Panc1 (cell line): ENCODE measurements at regions not wholly inside any gene's neighbourhood (a gene's known extent, or its start where the extent isn't known, plus 50 kb on each side); places are given as distances from the start of the nearest gene placed in this dataset.

ENCODE experiments used
- CTCF ChIP-seq: fragments of 450-650 bp; IDR thresholded peaks from 2 replicates; pipeline ENCODE4 v1.5.1; 2017; ENCODE audit warnings: mild to moderate bottlenecking
- POLR2AphosphoS5 ChIP-seq: IDR thresholded peaks from 2 replicates; pipeline ENCODE4 v1.6.1; 2012; ENCODE audit warnings: mild to moderate bottlenecking, low read depth, low read length, moderate library complexity
- SIN3A ChIP-seq: IDR thresholded peaks from 2 replicates; pipeline ENCODE4 v1.6.1; 2012; ENCODE audit warnings: low read depth, mild to moderate bottlenecking, low read length, moderate library complexity, borderline replicate concordance; ENCODE audit not compliant: insufficient read depth
- TCF7L2 ChIP-seq: IDR thresholded peaks from 2 replicates; pipeline ENCODE4 v1.6.1; 2011; ENCODE audit warnings: mild to moderate bottlenecking, low read depth, low read length, inconsistent platforms
- TF ChIP-seq, protein P1 (sequence below), 2 experiments: IDR thresholded peaks; 2 replicates each; pipeline ENCODE4 v1.6.1; 2011 to 2012; ENCODE audit warnings: low read depth in 2 of 2, control low read depth in 1 of 2, low read length in 1 of 2, mild to moderate bottlenecking in 1 of 2, moderate library complexity in 1 of 2; ENCODE audit not compliant: insufficient read depth in 1 of 2

GRCh38 chr1:5402618-5403017, 589.6 kb downstream of the NPHP4 start:
- no peak for TF ChIP-seq SIN3A
- TF ChIP-seq CTCF = no peak
- TF ChIP-seq, protein P1, sequence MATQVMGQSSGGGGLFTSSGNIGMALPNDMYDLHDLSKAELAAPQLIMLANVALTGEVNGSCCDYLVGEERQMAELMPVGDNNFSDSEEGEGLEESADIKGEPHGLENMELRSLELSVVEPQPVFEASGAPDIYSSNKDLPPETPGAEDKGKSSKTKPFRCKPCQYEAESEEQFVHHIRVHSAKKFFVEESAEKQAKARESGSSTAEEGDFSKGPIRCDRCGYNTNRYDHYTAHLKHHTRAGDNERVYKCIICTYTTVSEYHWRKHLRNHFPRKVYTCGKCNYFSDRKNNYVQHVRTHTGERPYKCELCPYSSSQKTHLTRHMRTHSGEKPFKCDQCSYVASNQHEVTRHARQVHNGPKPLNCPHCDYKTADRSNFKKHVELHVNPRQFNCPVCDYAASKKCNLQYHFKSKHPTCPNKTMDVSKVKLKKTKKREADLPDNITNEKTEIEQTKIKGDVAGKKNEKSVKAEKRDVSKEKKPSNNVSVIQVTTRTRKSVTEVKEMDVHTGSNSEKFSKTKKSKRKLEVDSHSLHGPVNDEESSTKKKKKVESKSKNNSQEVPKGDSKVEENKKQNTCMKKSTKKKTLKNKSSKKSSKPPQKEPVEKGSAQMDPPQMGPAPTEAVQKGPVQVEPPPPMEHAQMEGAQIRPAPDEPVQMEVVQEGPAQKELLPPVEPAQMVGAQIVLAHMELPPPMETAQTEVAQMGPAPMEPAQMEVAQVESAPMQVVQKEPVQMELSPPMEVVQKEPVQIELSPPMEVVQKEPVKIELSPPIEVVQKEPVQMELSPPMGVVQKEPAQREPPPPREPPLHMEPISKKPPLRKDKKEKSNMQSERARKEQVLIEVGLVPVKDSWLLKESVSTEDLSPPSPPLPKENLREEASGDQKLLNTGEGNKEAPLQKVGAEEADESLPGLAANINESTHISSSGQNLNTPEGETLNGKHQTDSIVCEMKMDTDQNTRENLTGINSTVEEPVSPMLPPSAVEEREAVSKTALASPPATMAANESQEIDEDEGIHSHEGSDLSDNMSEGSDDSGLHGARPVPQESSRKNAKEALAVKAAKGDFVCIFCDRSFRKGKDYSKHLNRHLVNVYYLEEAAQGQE (IDR thresholded peaks at IDR 0.05; ENCODE audit: insufficient read depth in 1 of 2, low read depth in 2 of 2, low read length in 1 of 2) = no peak
- no peak for TF ChIP-seq POLR2AphosphoS5
- TF ChIP-seq TCF7L2 = no peak
